MM.1S (cell line): ENCODE measurements at regions not wholly inside any gene's neighbourhood (a gene's known extent, or its start where the extent isn't known, plus 50 kb on each side); places are given as distances from the start of the nearest gene placed in this dataset.
"Not testable (repeated sequence)": the region's sequence is repeated elsewhere in the genome, so short reads cannot be mapped to it uniquely, and the experiment has no call there.

Experiments
- DNase-seq: peaks from one replicate; pipeline ENCODE4 v3.0.0-alpha.2; 2015
- H2AFZ ChIP-seq: fragments of 300-600 bp; sonication (generic); 2 replicates; pipeline ENCODE4 v1.6.0; 2016; ENCODE audit warnings: antibody characterized with exemption, low read length
- H3F3A ChIP-seq: fragments of 300-600 bp; sonication (generic); 2 replicates; pipeline ENCODE4 v1.6.1; 2016; ENCODE audit warnings: mild to moderate bottlenecking, antibody characterized with exemption, low read length, moderate library complexity, mixed read lengths; ENCODE audit not compliant: insufficient read depth
- H3K27ac ChIP-seq: fragments of 300-600 bp; sonication (generic); 2 replicates; pipeline ENCODE4 v1.5.1; 2016; ENCODE audit warnings: mild to moderate bottlenecking, low read length
- H3K27me3 ChIP-seq: fragments of 300-600 bp; sonication (generic); replicated peaks from 2 replicates; pipeline ENCODE4 v1.6.0; 2016; ENCODE audit warnings: low read length; ENCODE audit not compliant: insufficient read depth
- H3K36me3 ChIP-seq: fragments of 300-600 bp; sonication (generic); replicated peaks from 2 replicates; pipeline ENCODE4 v1.6.1; 2016; ENCODE audit warnings: mild to moderate bottlenecking, low read length, mixed read lengths; ENCODE audit not compliant: insufficient read depth
- H3K4me1 ChIP-seq: fragments of 300-600 bp; sonication (generic); 2 replicates; pipeline ENCODE4 v1.6.1; 2016; ENCODE audit warnings: low read length, mixed read lengths
- H3K4me2 ChIP-seq: fragments of 300-600 bp; sonication (generic); 2 replicates; pipeline ENCODE4 v1.6.0; 2016; ENCODE audit warnings: low read depth, low read length
- H3K4me3 ChIP-seq: fragments of 300-600 bp; sonication (generic); 2 replicates; pipeline ENCODE4 v1.5.1; 2016; ENCODE audit warnings: low read length, mixed read lengths
- H3K79me2 ChIP-seq: fragments of 300-600 bp; sonication (generic); 2 replicates; pipeline ENCODE4 v1.6.1; 2016; ENCODE audit warnings: mixed run types, low read length, mixed read lengths
- H3K9ac ChIP-seq: fragments of 300-600 bp; sonication (generic); 2 replicates; pipeline ENCODE4 v1.6.1; 2016; ENCODE audit warnings: low read length, mixed read lengths
- H3K9me2 ChIP-seq: fragments of 300-600 bp; sonication (generic); replicated peaks from 2 replicates; pipeline ENCODE4 v1.6.1; 2016; ENCODE audit warnings: mild to moderate bottlenecking, low read length, mixed read lengths; ENCODE audit not compliant: insufficient read depth
- H3K9me3 ChIP-seq: fragments of 300-600 bp; sonication (generic); replicated peaks from 2 replicates; pipeline ENCODE4 v1.6.1; 2016; ENCODE audit warnings: mild to moderate bottlenecking, low read length, mixed read lengths; ENCODE audit not compliant: insufficient read depth
- H4K20me1 ChIP-seq: fragments of 300-600 bp; sonication (generic); 2 replicates; pipeline ENCODE4 v1.6.1; 2016; ENCODE audit warnings: mild to moderate bottlenecking, low read length, moderate library complexity, mixed read lengths; ENCODE audit not compliant: insufficient read depth
- EZH2 ChIP-seq: fragments of 300-600 bp; sonication (generic); optimal IDR thresholded peaks from 2 replicates; pipeline ENCODE3; 2017; ENCODE audit warnings: low read depth, mild to moderate bottlenecking, antibody characterized with exemption, low read length, mixed read lengths
- EZH2phosphoT487 ChIP-seq: fragments of 300-600 bp; sonication (generic); IDR thresholded peaks from 2 replicates; pipeline ENCODE4 v1.6.1; 2018; ENCODE audit warnings: antibody characterized with exemption, low read length
- TF ChIP-seq, protein P1 (sequence below): fragments of 300-600 bp; sonication (generic); IDR thresholded peaks from 2 replicates; pipeline ENCODE4 v1.5.1; 2016; ENCODE audit warnings: antibody characterized with exemption, low read length, mixed read lengths

DNA sequence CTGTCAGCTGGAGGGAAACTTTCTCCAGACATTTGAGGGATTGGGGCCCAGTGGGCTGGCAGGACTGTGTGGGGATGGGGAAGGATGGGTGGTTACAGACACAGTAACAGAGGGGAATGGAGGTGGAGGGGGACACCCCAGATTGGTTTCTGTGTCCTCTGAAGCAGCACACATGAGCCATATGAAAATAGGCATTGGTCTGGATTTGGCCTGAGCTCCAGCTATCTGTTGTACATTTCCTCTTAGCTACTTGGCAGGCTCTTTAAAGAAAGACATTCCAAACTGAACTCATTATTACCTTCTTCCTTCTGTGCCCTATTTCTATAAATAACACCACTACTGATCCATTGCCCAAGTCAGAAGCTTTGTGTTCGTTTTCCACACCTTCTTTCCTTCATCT, 72.0 kb upstream of the PRL start:
- Histone ChIP-seq H3K27me3 (no peaks in the 10 kb centered on the region), H3K4me1 (peaks cover 10% of the 10 kb centered on the region; the same call in 1 of the 2 replicates), H2AFZ (no peak overlapping the region), H4K20me1 (no peaks in the 10 kb centered on the region), H3K27ac (no peak overlapping the region), H3K9me3 (no peaks in the 10 kb centered on the region), H3F3A (no peaks in the 10 kb centered on the region), H3K4me3 (no peak overlapping the region), H3K4me2 (no peak overlapping the region), H3K79me2 (no peaks in the 10 kb centered on the region), H3K9ac (no peak overlapping the region), H3K9me2 (no peaks in the 10 kb centered on the region), H3K36me3 (no peaks in the 10 kb centered on the region)
- no peak for DNase-seq
- no peak for TF ChIP-seq EZH2phosphoT487

DNA sequence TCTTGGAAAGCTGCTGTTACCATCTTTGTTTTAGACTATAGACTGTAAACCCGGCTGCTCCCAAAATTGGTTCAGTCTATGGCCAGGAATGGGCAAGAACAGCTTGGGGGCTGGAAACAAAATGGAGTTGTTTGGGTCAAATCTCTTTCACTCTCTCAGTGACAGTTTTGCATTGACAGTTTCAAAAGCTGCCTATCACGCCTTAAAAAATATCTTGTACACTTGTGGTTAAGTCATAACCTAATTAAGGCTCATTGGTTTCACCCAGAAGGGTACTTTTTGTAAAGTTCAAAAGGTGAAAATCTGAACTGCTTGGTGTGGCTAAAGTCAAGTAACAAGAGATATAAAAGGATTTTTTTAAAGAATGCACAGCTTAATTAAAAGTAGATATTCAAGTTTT, 76.1 kb upstream of the PRL start:
- Histone ChIP-seq H3K36me3 (no peaks in the 10 kb centered on the region), H3K27ac (no peak overlapping the region), H3K79me2 (no peaks in the 10 kb centered on the region), H3K9me2 (no peaks in the 10 kb centered on the region), H2AFZ (no peak overlapping the region), H3F3A (no peaks in the 10 kb centered on the region), H3K27me3 (no peaks in the 10 kb centered on the region), H3K4me2 (no peak overlapping the region), H4K20me1 (no peaks in the 10 kb centered on the region), H3K9ac (no peak overlapping the region), H3K4me1 (peaks cover 10% of the 10 kb centered on the region; the same call in 1 of the 2 replicates), H3K4me3 (no peak overlapping the region), H3K9me3 (no peaks in the 10 kb centered on the region)
- DNase-seq = peak; percentile 86
- TF ChIP-seq EZH2phosphoT487 (no peak), EZH2 (no peak)
- TF ChIP-seq, protein P1, sequence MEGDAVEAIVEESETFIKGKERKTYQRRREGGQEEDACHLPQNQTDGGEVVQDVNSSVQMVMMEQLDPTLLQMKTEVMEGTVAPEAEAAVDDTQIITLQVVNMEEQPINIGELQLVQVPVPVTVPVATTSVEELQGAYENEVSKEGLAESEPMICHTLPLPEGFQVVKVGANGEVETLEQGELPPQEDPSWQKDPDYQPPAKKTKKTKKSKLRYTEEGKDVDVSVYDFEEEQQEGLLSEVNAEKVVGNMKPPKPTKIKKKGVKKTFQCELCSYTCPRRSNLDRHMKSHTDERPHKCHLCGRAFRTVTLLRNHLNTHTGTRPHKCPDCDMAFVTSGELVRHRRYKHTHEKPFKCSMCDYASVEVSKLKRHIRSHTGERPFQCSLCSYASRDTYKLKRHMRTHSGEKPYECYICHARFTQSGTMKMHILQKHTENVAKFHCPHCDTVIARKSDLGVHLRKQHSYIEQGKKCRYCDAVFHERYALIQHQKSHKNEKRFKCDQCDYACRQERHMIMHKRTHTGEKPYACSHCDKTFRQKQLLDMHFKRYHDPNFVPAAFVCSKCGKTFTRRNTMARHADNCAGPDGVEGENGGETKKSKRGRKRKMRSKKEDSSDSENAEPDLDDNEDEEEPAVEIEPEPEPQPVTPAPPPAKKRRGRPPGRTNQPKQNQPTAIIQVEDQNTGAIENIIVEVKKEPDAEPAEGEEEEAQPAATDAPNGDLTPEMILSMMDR = no peak

DNA sequence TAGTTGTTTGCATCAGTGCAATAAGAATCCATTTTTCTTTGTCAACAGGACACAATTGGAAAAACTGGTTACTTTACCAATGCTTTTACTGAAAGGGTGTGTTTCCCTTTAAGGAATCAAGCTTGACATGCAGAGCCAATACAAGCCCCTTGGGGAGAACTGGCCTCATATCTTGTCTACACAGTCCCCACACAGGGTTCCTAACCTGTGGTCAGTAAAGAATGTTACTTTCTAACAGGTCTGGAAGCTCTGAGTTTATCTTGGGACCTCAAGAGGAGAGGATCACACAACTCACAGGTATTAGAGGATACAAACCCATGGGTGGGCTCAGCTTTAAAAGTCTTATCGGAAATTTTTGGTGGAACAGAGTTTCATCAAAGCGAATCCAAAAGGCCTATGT, 78.1 kb upstream of the PRL start:
- not testable (repeated sequence) for H2AFZ ChIP-seq, H3K4me3 ChIP-seq, H3K4me2 ChIP-seq, H3K27me3 ChIP-seq, H3K9me3 ChIP-seq, H4K20me1 ChIP-seq, H3K36me3 ChIP-seq, H3K27ac ChIP-seq, DNase-seq, H3F3A ChIP-seq, H3K9me2 ChIP-seq, H3K9ac ChIP-seq, H3K79me2 ChIP-seq
- H3K4me1 ChIP-seq = peaks cover 10% of the 10 kb centered on the region; the same call in 1 of the 2 replicates

DNA sequence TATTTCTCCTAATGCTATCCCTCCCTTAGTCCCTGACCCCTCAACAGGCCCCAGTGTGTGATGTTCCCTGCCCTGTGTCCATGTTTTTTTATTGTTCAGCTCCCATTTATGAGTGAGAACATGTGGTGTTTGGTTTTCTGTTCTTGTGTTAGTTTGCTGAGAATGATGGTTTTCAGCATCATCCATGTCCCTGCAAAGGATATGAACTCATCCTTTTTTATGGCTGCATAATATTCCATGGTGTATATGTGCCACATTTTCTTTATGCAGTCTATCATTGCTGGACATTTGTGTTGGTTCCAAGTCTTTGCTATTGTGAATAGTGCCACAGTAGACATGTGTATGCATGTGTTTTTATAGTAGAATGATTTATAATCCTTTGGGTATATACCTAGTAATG, 79.5 kb upstream of the PRL start:
- not testable (repeated sequence) for DNase-seq, H4K20me1 ChIP-seq, H3K4me2 ChIP-seq, H3F3A ChIP-seq, H3K9me3 ChIP-seq, H3K4me3 ChIP-seq, H3K27me3 ChIP-seq, H3K27ac ChIP-seq, H2AFZ ChIP-seq, H3K9ac ChIP-seq, H3K79me2 ChIP-seq, H3K9me2 ChIP-seq, H3K36me3 ChIP-seq
- H3K4me1 ChIP-seq = peaks cover 10% of the 10 kb centered on the region; the same call in 1 of the 2 replicates

DNA sequence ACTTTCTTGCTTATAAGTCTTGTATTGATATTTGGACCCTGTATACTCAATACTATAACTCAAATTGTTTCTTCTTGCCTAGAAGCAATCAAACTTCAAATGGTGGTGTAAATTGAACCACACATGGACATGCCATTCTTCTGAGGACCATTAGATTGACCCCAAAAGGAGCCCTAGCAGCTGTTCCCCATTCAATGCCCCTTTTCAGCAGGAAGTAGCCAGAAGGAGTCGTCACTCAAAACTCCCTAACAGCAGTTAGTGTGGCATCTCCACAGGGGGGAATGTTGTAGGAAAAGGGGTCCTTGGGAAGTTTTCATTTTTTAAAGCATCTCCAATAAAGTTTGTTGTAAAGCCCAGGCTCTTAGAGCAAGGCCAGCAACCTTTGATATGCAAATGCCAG, 81.7 kb upstream of the PRL start:
- not testable (repeated sequence) for H4K20me1 ChIP-seq, H3K4me1 ChIP-seq, H3K4me2 ChIP-seq, DNase-seq, H3K9me3 ChIP-seq, H3K27ac ChIP-seq, H3K79me2 ChIP-seq, H3K9ac ChIP-seq, H3K27me3 ChIP-seq, H3K9me2 ChIP-seq, H3K4me3 ChIP-seq, H2AFZ ChIP-seq, H3K36me3 ChIP-seq, H3F3A ChIP-seq
